Cerebellar nuclear complex (tissue), 1 donor: ENCODE measurements at regions not wholly inside any gene's neighbourhood (a gene's known extent, or its start where the extent isn't known, plus 50 kb on each side); places are given as distances from the start of the nearest gene placed in this dataset.

Experiments used
- DNase-seq, 2 experiments: peaks; one replicate each; lab custom pipeline; 2025; lab: John Stamatoyannopoulos, UW

DNA sequence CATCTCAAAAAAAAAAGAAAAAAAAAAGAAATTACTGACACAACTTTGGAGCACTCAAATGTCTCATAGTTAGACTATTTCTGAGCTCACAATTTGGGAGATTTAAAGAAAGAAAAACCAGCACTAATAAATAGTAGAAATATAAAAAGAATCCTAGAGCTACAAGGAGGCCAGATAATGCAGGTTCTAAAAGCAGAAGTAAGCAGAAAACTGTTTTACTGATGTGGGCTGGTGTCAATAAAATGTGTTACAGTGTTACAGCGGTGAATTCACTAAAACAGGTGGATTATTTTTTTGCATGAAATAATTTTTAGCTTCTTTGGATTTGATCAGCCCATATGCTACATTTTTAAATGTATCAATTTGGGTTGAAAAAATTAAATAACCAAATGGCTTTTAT is 375.9 kb downstream of the GPM6A start:
- no peak for DNase-seq

DNA sequence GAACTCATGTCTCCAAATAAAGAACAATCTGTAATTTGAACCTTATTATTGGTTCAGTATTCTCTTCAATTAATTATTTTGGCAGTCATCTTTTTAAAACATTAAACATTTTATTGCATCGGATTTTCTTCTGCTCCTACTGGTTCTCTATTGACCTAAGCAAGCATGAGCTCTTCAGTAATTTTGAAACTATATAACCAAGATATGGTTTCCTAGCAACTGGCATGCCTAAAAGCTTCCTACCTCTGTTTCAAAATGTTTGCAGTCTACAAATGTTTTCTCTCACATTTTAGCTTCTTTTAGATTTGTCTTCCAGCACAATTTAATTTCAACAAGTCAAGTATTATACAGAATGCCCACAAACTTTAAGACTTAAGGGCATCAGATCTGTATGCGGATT is 371.3 kb downstream of the GPM6A start:
- DNase-seq: no peak

DNA sequence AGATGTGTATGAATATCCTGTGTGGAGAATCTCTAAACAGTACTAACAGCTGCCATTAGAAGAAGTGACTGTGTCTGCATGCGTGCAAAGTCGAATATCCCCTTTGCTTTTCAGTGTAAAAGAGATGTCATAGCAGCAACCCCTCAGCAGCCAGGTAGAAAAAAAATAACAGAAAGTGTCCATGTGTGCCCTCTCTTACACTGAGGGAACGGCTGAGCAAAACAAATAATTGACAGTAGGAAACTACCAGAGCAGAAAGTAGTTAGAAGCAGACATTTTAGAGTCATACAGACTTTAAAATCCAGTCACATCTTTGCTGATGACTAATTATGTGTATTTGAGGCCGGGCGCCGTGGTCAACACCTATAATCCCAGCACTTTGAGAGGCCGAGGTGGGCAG is 370.8 kb downstream of the GPM6A start:
- no peak for DNase-seq

DNA sequence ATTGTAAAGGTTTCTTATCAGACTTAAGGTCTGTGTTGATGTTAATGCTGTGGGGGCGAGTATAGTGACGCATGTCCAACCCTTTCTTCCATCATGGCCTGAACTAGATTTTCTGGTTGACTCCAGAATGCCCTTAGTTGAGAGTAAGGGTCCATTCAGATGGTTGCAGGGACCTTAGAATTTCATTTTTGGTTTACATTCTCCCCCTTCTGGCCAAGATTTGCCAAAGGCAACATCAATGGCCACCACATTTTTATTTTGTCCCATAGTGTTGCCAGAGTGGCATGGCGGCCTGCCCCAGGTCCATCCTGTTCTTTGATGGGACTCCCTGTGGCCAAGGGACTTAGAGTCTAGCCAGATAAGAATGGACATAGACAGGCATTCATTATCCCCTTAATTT is 368.5 kb downstream of the GPM6A start:
- DNase-seq: no peak

DNA sequence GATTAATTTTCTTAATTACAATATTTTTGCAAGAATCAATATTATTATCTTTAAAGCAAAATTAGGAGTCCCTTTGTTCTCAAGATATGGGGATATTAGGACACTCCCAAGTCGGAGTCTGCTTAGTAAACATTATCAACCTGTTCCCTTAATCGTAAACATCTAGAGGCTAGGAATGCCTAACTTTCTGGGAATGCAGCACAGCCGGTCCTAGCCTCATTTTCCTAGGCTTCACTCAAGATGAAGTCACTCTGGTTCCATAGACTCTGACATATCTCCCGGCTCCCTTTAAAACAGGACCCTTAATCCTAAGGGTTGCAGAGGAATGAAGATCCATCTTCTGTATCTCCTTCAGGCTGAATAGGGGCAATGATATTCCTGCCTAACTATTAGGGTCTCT is 367.6 kb downstream of the GPM6A start:
- DNase-seq: no peak

DNA sequence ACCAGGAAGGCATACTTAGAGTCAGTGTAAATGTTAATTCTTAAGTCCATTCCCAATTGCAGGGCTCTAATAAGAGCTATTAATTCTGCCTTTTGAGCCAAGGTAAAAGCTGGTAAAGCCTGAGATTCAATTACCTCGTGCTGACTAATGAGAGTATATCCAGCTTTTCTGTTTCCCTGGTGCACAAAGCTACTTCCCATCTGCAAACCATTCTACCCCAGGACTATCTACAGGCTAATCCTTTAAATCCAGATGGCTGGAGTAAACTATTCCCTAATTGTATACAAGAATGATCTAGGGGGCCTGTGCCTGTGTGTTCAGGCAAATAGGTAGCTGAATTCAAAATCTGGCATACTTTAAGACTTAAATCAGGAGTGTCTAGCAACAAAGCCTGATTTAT is 365.0 kb downstream of the GPM6A start:
- DNase-seq: no peak

DNA sequence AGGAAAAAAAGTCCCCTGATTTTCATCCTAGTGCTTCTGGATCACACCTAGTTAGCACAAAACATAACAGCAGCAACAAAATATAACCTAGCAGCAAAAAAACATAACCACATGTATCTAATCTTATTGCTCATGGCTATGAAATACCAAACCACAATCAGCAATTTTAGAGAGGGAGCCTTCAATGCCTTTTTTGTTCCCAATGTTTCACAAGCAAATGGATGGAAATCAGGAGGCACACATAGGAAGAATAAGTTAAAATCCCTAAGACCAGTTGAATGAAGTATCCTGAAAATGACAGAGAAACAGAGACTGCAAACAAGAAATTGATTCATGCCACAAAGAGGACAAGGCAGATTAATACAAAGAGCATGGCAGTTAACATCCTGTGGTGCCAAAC is 361.6 kb downstream of the GPM6A start:
- no peak for DNase-seq

DNA sequence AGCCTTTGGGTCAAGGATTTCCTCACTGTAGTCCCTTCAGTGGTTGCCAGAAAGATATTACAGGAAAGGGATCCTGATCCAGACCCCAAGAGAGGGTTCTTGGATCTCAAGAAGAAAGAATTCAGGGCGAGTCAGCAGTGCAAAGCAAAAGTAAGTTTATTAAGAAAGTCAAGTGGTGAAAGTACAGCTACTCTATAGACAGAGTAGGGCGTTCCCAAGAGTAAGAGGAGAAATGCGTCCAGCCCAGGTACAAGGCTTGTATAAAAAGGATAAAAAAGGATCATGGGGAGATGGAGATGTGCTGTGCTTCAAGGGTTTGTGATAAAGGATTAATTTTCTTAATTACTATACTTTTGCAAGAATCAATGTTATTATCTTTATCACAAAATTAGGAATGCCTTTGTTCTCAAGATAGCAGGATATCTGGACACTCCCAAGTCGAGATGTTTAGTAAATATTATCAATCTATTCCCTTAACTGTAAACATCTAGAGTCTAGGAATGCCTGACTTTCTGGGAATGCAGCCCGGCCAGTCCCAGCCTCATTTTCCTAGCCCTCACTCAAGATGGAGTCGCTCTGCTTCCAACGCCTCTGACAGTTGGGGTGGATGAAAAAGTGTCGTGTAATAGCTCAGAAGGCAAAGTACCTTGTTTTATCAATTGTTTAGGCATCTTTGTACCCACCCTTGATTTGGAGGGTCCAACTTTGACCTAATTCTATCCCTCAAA is 360.7 kb downstream of the GPM6A start:
- DNase-seq: no peak

DNA sequence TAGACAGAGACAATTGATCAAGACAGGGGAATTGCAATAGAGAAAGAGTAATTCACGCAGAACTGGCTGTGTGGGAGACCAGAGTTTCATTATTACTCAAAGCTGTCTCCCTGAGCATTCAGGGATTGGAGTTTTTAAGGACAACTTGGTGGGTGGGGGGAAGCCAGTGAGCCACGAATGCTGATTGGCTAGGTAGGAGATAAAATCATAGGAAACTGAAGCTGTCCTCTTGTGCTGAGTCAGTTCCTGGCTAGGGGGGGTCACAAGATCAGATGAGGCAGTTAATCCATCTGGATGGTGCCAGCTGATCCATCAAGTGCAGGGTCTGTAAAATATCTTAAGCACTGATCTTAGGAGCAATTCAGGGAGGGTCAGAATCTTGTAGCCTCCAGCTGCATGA is 358.6 kb downstream of the GPM6A start:
- no peak for DNase-seq

DNA sequence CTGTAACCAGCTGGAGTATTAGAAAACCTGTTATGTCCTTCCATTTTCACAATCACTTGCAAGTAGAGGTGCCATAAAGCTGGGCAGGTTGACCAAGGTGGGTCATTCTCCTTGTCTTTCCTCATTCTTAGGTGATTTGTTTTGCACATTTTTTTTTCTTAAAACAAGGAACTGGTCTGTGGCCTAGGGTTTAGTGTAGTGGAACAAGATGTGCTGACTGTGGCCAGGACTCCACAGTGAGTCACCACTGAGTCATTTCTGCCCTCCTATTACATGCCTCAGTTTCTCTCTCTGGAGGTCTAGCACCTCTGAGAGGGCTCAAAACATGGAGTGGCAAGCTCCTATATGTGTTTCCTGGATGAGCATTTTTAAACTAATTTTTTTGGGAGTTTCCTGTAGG is 355.9 kb downstream of the GPM6A start:
- no peak for DNase-seq

DNA sequence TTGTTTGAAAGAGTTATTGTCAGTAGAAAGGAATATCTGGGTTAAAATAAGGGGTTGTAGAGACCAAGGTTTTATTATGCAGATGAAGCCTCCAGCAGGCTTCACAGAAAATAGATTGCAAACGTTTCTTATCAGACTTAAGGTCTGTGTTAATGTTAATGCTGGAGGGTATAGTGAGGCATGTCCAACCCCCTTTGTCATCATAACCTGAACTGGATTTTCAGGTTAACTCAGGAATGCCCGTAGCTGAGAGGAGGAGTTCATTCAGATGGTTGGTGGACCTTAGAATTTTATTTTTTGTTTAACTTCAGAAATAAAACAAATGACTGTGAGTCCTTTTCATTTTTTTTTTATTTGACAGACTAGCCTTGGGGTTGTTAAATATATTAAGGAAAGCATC is 354.1 kb downstream of the GPM6A start:
- DNase-seq: no peak

DNA sequence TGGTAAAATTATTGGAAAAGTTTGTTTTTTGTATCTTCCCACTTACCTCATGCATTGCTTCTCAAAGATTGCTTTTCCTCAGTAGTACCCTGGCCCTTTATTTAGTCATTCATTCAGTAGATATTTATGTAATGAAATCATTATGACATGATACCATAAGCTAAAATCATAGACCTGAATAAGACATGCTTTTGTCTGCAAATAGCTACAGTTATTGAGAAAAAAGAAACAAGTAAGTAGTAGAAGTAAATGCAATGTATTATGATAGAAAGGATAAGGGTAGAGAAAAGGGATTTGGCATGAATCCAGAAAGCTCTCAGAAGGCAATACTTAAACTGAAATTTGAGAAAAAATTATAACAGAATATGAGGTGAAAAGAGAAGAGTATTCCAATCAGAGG is 352.5 kb downstream of the GPM6A start:
- DNase-seq: no peak

DNA sequence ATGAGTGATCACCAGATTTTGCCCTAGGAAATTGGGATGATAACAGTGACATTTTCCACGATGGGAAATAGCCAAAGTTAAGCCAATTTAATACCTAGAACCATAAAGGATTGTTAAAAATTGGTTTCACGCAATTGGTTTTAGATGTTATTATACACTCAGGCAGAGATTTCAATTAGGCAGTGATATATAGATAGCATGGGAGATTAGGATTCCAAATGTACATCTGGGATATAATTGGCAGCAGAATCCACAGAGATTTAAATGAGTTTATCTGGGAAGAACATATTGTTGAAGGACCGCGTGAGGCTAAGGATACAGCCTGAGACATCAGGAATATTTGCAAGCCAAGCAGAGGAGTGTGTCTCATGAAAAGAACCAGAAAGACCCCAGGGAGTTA is 351.6 kb downstream of the GPM6A start:
- no peak for DNase-seq

DNA sequence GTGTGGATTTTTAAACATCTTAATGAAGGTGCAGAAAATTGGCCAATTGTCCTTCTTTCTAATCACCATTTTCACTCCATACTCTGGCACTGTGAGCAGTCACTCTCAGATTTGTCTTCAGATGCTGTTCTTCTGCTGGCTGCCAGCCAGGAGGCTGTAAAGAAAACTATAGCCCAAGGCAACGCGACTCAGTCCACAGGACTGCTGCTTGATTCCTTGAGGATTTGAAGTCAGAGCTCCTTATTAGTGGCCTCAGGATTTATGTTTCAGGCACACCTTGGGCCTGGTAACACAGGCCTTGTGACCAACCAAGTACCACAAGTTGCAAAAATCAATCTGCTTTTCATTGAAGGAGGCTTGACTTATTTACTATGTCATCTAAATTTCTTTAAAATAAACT is 342.6 kb downstream of the GPM6A start:
- no peak for DNase-seq

DNA sequence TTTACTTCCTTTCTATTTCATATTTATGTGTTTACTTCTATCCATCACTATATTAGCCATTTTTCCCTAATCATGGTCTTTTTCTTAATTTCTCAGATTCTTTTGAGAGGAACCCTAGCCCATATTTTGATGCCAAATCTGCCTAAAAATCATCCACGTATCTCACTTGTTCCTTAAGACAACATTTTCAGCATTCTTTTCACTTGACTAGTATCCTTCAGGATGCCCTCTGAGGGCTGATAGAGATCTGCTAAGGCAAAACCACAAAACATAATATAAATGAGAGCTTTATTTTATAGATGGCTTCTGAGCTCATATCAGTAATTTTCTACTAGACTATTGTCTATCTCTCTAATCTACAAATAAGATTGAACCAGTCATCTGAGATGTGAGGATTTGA is 341.9 kb downstream of the GPM6A start:
- DNase-seq: no peak

DNA sequence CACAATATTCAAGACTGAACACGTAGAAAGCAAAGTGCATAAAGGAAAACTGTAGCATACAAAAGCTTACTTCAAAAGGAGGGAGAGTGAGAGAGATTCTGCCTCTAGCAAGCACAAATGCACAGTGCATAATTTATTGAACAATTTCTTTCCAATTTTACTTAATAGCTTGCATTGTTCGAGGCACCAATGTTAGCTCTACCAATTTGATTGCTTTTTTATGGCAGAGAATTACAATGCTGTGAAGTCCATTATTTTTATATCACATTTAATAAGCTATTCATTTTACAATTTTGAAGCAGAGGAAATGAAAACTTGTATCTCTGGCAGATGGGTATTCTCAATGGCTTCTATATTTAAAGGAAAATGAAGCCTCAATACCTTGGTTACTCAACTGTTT is 331.7 kb downstream of the GPM6A start:
- DNase-seq: no peak

DNA sequence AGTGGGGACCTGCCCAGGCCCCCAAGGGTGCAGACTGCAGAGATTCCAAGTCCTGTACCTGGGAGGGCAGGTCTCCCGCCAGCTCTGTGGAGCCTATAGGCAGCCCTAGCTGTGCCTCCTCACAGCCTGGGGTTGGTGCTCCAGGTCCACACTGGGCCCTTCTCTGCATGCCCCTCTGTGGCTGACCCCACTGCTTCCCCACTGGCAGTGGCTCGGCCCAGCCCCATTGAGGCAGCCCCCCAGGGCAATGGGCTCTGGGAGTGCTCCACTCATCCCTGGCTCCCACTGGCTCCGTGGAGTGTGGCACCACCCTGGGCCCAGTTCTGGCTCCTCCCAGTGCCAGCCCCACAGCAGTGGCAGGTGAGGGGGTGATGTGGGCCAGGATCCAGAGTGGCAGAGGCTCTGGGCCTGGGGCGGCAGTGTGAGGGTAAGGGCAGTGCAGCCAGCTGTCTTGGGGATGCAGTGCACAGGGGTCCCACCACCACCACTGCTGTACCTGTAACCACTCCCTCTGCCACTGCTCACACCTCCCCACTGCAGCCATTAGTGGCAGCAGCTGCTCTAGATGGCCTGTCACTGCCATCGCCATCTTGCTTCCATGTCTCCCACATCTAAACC is 312.2 kb downstream of the GPM6A start:
- no peak for DNase-seq

DNA sequence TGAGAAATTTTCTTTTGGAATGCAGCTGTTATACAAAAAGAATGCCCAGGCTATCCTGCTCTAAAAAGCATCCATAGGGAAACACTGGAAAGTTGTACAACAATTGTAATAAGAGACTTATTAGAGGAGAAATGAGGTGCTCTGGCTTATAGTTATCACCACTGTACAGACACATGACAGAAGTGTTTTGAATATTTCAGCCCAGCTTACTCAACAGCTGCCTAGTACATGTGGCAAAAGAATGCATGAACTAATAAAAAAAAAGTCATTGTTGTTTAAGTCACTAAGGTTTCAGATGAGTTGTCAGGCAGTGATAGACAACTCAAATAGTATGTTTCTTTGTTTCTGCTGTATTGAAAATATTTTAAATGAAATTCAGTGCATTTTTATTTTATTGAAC is 307.7 kb downstream of the GPM6A start:
- DNase-seq: no peak

DNA sequence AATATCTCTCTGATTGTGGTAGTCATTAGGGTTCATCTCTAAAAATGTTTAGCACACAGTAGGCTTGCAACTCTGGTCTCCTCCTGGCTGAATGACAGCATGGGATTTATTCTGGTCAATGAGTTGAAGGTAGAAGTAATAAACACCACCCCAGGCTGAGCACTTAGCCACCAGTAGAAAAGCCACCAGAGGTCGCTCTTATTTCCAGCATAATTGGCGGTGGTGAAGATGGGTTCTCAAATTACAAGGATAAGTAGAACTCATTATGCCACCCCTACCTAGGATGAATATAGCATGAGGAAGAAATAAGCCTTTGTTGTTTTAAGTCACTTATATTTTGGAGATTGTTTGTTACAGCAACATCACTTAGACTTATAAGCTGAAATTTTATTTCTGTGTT is 302.7 kb downstream of the GPM6A start:
- no peak for DNase-seq

DNA sequence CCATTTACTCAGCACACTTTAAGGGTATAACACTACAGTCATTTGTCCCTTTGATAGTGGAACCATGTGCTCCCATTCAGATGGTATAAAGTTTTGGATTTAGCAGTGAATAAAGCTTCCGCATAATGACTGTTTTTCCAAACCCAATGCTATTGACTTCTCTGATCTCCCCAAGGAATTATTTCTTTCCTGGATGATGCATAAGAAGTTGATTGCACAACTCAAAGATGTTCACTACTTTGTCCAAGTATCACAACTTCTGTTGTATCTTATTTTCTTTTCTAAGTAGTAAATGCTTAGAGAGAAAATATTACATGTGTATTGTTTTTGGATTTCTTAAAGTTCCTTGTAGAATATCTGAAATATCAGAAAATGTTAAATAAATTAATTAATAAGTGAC is 300.2 kb downstream of the GPM6A start:
- DNase-seq: no peak

DNA sequence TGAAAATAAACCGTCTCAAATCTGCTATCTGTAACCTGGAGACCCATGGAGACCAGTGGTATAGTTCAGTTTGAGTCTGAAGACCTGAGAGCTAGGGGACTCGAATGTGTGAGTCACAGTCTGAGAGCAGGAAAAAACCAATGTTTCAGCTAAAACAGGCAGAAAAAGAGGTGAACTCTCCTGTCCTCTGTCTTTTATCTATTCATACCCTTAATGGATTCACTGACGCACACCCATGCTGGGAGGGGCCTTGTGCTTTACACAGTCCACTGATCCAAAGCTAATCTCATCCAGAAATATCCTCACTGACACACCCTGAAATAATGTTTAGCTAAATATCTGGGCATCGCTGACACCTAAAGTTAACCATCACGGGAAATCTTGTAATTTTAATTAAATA is 297.9 kb downstream of the GPM6A start:
- no peak for DNase-seq

DNA sequence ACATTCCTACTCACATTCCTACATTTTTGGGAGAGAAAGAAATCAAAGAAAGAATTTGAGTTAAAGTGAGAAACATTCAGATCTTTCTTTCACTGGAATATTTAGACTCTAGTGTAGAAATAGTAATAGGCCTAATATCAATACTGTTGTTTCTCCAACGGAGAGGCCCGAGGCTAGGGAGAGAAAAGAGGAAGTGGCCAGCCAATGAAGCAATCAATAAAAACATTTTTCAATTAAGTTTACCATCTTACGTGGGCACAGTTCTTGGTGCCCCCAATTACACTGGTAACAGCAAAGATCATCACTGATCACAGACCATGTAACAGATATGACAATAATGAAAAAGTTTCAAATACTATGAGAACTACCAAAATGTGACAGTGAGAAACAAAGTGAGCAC is 281.4 kb downstream of the GPM6A start:
- no peak for DNase-seq

DNA sequence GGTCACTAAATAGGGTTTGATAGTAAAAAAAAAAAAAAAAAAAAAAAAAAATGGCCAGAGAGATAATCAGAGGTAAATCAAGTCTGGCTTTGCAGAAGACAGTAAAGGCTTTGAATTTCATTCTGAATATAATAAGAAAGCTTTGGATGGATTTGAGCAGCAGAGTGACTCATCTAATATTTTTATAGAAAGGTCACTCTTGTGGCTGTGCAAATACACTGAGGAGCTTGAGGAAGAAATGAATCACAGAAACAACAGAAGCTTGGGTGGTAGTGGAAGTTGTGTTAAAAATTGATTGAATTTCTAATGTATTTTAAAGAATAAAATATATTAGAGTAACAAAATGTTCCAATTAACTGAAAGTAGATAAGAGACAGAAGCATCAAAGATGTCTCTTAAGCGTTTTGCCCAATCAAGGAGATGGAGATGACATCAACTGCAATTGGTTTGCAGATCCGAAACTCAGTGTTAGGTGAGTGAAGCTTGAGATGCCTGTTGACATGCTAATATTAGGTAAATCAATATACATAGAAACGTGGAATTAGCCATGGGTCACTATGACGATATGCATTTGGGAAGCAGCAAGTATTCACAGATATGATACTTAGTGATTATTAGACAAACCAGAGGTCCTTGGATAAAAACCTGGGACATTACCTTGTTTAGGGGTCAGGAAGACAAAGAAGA is 280.5 kb downstream of the GPM6A start:
- no peak for DNase-seq
